ENCODE measurements at regions not wholly inside any gene's neighbourhood (a gene's known extent, or its start where the extent isn't known, plus 50 kb on each side); places are given as distances from the start of the nearest gene placed in this dataset.

GRCh38 chr14:61847861-61848260 is 85.6 kb downstream of the SNAPC1 start:
- Histone ChIP-seq H3K27me3 (no peaks in the 10 kb centered on the region), H3K4me3 (no peak overlapping the region), H3K36me3 (no peaks in the 10 kb centered on the region), H3K4me1 (no peaks in the 10 kb centered on the region), H3K9ac (ENCODE audit: low read depth in 2 of 2, low read length in 2 of 2) (no peak overlapping the region), H3K9me3 (no peaks in the 10 kb centered on the region), H3K27ac (no peak overlapping the region)
- TF ChIP-seq CTCF (IDR thresholded peaks at IDR 0.05) = no peak
- intact Hi-C loops (cut with DNase I) = no loop called here
- DNase-seq = no peak

GRCh38 chr14:61854898-61855297 is 92.7 kb downstream of the SNAPC1 start:
- intact Hi-C loops (cut with DNase I) = no loop called here
- no peak for TF ChIP-seq CTCF (IDR thresholded peaks at IDR 0.05)

GRCh38 chr14:61860294-61860918 is 98.2 kb downstream of the SNAPC1 start:
- Histone ChIP-seq H3K36me3 (no peaks in the 10 kb centered on the region), H3K9ac (ENCODE audit: low read depth in 2 of 2, low read length in 2 of 2) (no peak overlapping the region), H3K4me3 (no peak overlapping the region), H3K27ac (no peak overlapping the region), H3K9me3 (no peaks in the 10 kb centered on the region), H3K27me3 (no peaks in the 10 kb centered on the region), H3K4me1 (no peaks in the 10 kb centered on the region)
- DNase-seq = peak; percentile 40
- peak; percentile 71 for TF ChIP-seq CTCF (IDR thresholded peaks at IDR 0.05)
- intact Hi-C loops (cut with DNase I) = no loop called here

More at GRCh38 chr14:61854898-61855297, 92.7 kb downstream of the SNAPC1 start:
- Histone ChIP-seq H3K27me3 (no peaks in the 10 kb centered on the region), H3K9ac (ENCODE audit: low read depth in 2 of 2, low read length in 2 of 2) (no peak overlapping the region), H3K27ac (no peak overlapping the region), H3K9me3 (no peaks in the 10 kb centered on the region), H3K36me3 (no peaks in the 10 kb centered on the region), H3K4me1 (no peaks in the 10 kb centered on the region), H3K4me3 (no peak overlapping the region)
- DNase-seq = no peak

- intact Hi-C loops (cut with DNase I) = no loop called here
- TF ChIP-seq CTCF (IDR thresholded peaks at IDR 0.05) = no peak
- no peak overlapping the region for H3K4me3 ChIP-seq
- no peaks in the 10 kb centered on the region for H3K4me1 ChIP-seq
- no peak for DNase-seq
- H3K27ac ChIP-seq = no peak overlapping the region
- no peak overlapping the region for H3K9ac ChIP-seq (ENCODE audit: low read depth in 2 of 2, low read length in 2 of 2)
- no peaks in the 10 kb centered on the region for H3K27me3 ChIP-seq
- H3K36me3 ChIP-seq = no peaks in the 10 kb centered on the region
- H3K9me3 ChIP-seq = no peaks in the 10 kb centered on the region
These were observed 99.2 kb downstream of the SNAPC1 start for GRCh38 chr14:61861320-61861865.

- DNase-seq = no peak
- H3K4me3 ChIP-seq = no peak overlapping the region
- H3K27me3 ChIP-seq = no peaks in the 10 kb centered on the region
- H3K4me1 ChIP-seq = no peaks in the 10 kb centered on the region
- no peaks in the 10 kb centered on the region for H3K36me3 ChIP-seq
- no peak for TF ChIP-seq CTCF (IDR thresholded peaks at IDR 0.05)
- H3K27ac ChIP-seq = no peak overlapping the region
- H3K9me3 ChIP-seq = no peaks in the 10 kb centered on the region
- intact Hi-C loops (cut with DNase I) = no loop called here
- H3K9ac ChIP-seq (ENCODE audit: low read depth in 2 of 2, low read length in 2 of 2) = no peak overlapping the region
These were observed 102.2 kb downstream of the SNAPC1 start for GRCh38 chr14:61864329-61864898.
